Stimulated activated memory B cell treated with anti-CD40 and anti-IgM and Interleukin-4, amounts not matched to agents 10 μg/mL and 1 μg/mL and 100 μg/mL, for 72 hours (primary cell): ENCODE measurements at regions not wholly inside any gene's neighbourhood (a gene's known extent, or its start where the extent isn't known, plus 50 kb on each side); places are given as distances from the start of the nearest gene placed in this dataset.

Source experiments
- ATAC-seq: fragments of 150-1000 bp; cut with Tn5 transposase; 2 replicates; pipeline ENCODE4 v1.10.0; 2021
- H3K27ac Mint-ChIP-seq: one replicate; pipeline ENCODE4 v1.8.0; 2022; ENCODE audit warnings: mild to moderate bottlenecking, mixed read lengths
- H3K27me3 Mint-ChIP-seq: one replicate; pipeline ENCODE4 v1.8.0; 2022; ENCODE audit warnings: mixed read lengths
- H3K36me3 Mint-ChIP-seq: one replicate; pipeline ENCODE4 v1.8.0; 2022; ENCODE audit warnings: mixed read lengths
- H3K4me1 Mint-ChIP-seq: one replicate; pipeline ENCODE4 v1.8.0; 2022; ENCODE audit warnings: mixed read lengths
- H3K4me3 Mint-ChIP-seq: one replicate; pipeline ENCODE4 v1.8.0; 2022; ENCODE audit warnings: mild to moderate bottlenecking, moderate library complexity, mixed read lengths
- H3K9me3 Mint-ChIP-seq: one replicate; pipeline ENCODE4 v1.8.0; 2022; ENCODE audit warnings: mixed read lengths

DNA sequence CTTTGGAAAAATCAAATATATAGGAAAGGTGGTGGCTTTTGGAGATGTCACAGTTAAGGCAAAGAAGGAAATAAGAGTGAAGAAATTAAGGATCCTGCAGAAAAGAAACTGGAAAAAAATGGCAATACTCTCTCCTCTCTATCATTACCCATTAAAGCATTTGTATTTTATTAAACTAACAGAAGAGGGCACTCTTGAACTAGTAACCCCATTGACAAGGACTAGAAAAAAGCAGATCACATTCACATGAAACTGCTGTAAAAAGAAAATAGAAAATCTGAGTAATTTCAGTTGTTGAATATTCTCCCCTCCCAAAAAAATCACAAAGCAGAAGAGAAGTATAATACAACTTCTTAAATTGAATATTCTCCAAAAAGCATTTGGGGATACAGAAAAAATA lies 104.1 kb upstream of the SLC35B3 start:
- Mint-ChIP-seq H3K9me3 (peaks cover 14% of the 10 kb centered on the region), H3K36me3 (no peaks in the 10 kb centered on the region), H3K4me1 (no peaks in the 10 kb centered on the region), H3K27ac (no peak overlapping the region), H3K4me3 (no peak overlapping the region), H3K27me3 (no peaks in the 10 kb centered on the region)
- no peak for ATAC-seq

DNA sequence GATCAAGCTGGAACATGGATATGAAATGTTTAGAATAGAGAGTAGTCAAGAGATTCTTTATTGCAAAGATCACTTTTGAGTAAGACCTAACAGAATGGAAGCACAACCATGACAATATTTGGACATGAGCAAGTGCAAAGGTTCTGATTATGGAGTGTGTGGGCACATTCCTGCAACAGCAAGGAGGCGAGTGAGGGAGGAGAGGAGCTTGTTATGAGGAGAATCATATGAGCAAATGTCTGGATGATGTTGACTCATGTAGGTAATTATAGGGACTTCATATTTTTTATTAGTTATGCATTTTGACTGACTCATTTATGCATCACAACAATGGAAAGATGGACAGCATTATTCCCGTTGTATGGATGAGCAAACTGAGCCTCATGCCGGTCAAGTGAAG lies 100.8 kb upstream of the SLC35B3 start:
- no peak overlapping the region for H3K27ac Mint-ChIP-seq
- ATAC-seq, result no peak

GRCh38 chr6:8535519-8535918 lies 100.2 kb upstream of the SLC35B3 start:
- H3K36me3 Mint-ChIP-seq, result no peaks in the 10 kb centered on the region
- H3K27me3 Mint-ChIP-seq, result no peaks in the 10 kb centered on the region
- ATAC-seq, result no peak
- H3K27ac Mint-ChIP-seq, result no peak overlapping the region
- peaks cover 8% of the 10 kb centered on the region for H3K9me3 Mint-ChIP-seq
- H3K4me1 Mint-ChIP-seq, result no peaks in the 10 kb centered on the region
- H3K4me3 Mint-ChIP-seq, result no peak overlapping the region

More for the DNA sequence above, 100.8 kb upstream of the SLC35B3 start:
- H3K36me3 Mint-ChIP-seq, result no peaks in the 10 kb centered on the region
- H3K27me3 Mint-ChIP-seq, result no peaks in the 10 kb centered on the region
- no peak overlapping the region for H3K4me3 Mint-ChIP-seq
- no peaks in the 10 kb centered on the region for H3K4me1 Mint-ChIP-seq
- H3K9me3 Mint-ChIP-seq, result peaks cover 14% of the 10 kb centered on the region

- no peak overlapping the region for H3K27ac Mint-ChIP-seq
- no peak for ATAC-seq
- no peaks in the 10 kb centered on the region for H3K36me3 Mint-ChIP-seq
- no peaks in the 10 kb centered on the region for H3K4me1 Mint-ChIP-seq
- no peaks in the 10 kb centered on the region for H3K9me3 Mint-ChIP-seq
- H3K27me3 Mint-ChIP-seq, result no peaks in the 10 kb centered on the region
- no peak overlapping the region for H3K4me3 Mint-ChIP-seq
Observed at GRCh38 chr6:8530785-8531435, 95.6 kb upstream of the SLC35B3 start.

- no peaks in the 10 kb centered on the region for H3K27me3 Mint-ChIP-seq
- ATAC-seq, result no peak
- no peak overlapping the region for H3K4me3 Mint-ChIP-seq
- H3K36me3 Mint-ChIP-seq, result no peaks in the 10 kb centered on the region
- no peaks in the 10 kb centered on the region for H3K9me3 Mint-ChIP-seq
- no peak overlapping the region for H3K27ac Mint-ChIP-seq
- H3K4me1 Mint-ChIP-seq, result no peaks in the 10 kb centered on the region
Observed at GRCh38 chr6:8529250-8529649, 93.9 kb upstream of the SLC35B3 start.

GRCh38 chr6:8527818-8528217 lies 92.5 kb upstream of the SLC35B3 start:
- Mint-ChIP-seq H3K4me1 (no peaks in the 10 kb centered on the region), H3K4me3 (no peak overlapping the region), H3K27me3 (no peaks in the 10 kb centered on the region), H3K9me3 (no peaks in the 10 kb centered on the region), H3K27ac (no peak overlapping the region), H3K36me3 (no peaks in the 10 kb centered on the region)
- ATAC-seq, result no peak

- no peak for ATAC-seq
- H3K4me3 Mint-ChIP-seq, result no peak overlapping the region
- no peaks in the 10 kb centered on the region for H3K4me1 Mint-ChIP-seq
- H3K9me3 Mint-ChIP-seq, result peaks cover 4% of the 10 kb centered on the region
- H3K27me3 Mint-ChIP-seq, result no peaks in the 10 kb centered on the region
- no peak overlapping the region for H3K27ac Mint-ChIP-seq
- no peaks in the 10 kb centered on the region for H3K36me3 Mint-ChIP-seq
Observed at GRCh38 chr6:8526624-8527023, 91.3 kb upstream of the SLC35B3 start.

DNA sequence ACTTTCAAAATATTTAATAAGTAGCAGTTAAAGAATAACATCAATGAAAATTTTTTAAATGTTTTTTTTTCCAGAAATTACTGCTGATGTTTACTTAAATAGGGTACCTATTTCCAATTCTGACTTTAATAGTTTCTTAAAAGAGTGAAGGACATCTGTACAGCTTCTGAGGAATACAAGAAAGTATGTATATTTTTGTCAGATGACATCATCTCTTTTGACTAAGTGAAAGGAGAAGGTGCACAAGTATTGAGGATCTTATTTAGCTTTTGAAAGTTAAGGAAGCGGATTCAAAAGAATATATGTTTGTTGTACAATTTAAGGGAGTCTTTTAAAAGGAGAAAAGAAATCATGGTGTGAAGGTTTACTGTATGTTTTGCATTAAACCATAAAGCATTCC lies 90.0 kb upstream of the SLC35B3 start:
- H3K27ac Mint-ChIP-seq, result no peak overlapping the region
- no peaks in the 10 kb centered on the region for H3K36me3 Mint-ChIP-seq
- no peak for ATAC-seq
- H3K4me3 Mint-ChIP-seq, result no peak overlapping the region
- H3K4me1 Mint-ChIP-seq, result no peaks in the 10 kb centered on the region
- H3K27me3 Mint-ChIP-seq, result no peaks in the 10 kb centered on the region
- H3K9me3 Mint-ChIP-seq, result peaks cover 9% of the 10 kb centered on the region

- H3K4me3 Mint-ChIP-seq, result no peak overlapping the region
- no peaks in the 10 kb centered on the region for H3K36me3 Mint-ChIP-seq
- H3K27me3 Mint-ChIP-seq, result no peaks in the 10 kb centered on the region
- no peaks in the 10 kb centered on the region for H3K9me3 Mint-ChIP-seq
- ATAC-seq, result no peak
- no peak overlapping the region for H3K27ac Mint-ChIP-seq
- H3K4me1 Mint-ChIP-seq, result no peaks in the 10 kb centered on the region
Observed at GRCh38 chr6:8513174-8513573, 77.8 kb upstream of the SLC35B3 start.

DNA sequence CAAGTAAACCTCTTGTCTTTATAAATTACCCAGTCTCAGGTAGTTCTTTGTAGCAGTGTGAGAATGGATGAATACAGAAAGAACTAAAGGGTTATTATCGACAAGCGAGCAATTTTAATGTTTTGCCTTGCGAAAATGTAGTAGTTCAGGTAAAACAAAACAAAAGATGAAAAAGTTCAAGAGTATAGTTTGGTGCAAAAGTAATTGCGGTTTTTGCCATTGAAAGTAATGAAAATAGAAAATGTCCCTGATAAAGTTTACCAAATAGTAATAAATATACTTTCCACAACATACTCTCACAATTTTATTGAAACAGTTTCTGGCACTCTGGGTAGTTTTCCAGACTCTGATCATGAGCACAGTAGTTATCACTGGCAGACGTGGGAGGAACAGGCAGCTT lies 71.9 kb upstream of the SLC35B3 start:
- peaks cover 10% of the 10 kb centered on the region for H3K27me3 Mint-ChIP-seq
- no peak for ATAC-seq
- H3K4me1 Mint-ChIP-seq, result no peaks in the 10 kb centered on the region
- no peak overlapping the region for H3K4me3 Mint-ChIP-seq
- no peak overlapping the region for H3K27ac Mint-ChIP-seq
- peaks cover 4% of the 10 kb centered on the region for H3K9me3 Mint-ChIP-seq
- no peaks in the 10 kb centered on the region for H3K36me3 Mint-ChIP-seq

- H3K4me3 Mint-ChIP-seq, result no peak overlapping the region
- peaks cover 4% of the 10 kb centered on the region for H3K9me3 Mint-ChIP-seq
- no peak overlapping the region for H3K27ac Mint-ChIP-seq
- ATAC-seq, result no peak
- peaks cover 10% of the 10 kb centered on the region for H3K27me3 Mint-ChIP-seq
- no peaks in the 10 kb centered on the region for H3K36me3 Mint-ChIP-seq
- H3K4me1 Mint-ChIP-seq, result no peaks in the 10 kb centered on the region
Observed at GRCh38 chr6:8506126-8506525, 70.8 kb upstream of the SLC35B3 start.

- H3K4me3 Mint-ChIP-seq, result no peak overlapping the region
- H3K27me3 Mint-ChIP-seq, result peaks cover 10% of the 10 kb centered on the region
- H3K4me1 Mint-ChIP-seq, result no peaks in the 10 kb centered on the region
- ATAC-seq, result no peak
- H3K27ac Mint-ChIP-seq, result no peak overlapping the region
- no peaks in the 10 kb centered on the region for H3K36me3 Mint-ChIP-seq
- peaks cover 6% of the 10 kb centered on the region for H3K9me3 Mint-ChIP-seq
Observed at GRCh38 chr6:8499540-8499939, 64.2 kb upstream of the SLC35B3 start.

- H3K36me3 Mint-ChIP-seq, result no peaks in the 10 kb centered on the region
- H3K27me3 Mint-ChIP-seq, result no peaks in the 10 kb centered on the region
- no peak for ATAC-seq
Observed at GRCh38 chr6:8494730-8495129, 59.4 kb upstream of the SLC35B3 start.

DNA sequence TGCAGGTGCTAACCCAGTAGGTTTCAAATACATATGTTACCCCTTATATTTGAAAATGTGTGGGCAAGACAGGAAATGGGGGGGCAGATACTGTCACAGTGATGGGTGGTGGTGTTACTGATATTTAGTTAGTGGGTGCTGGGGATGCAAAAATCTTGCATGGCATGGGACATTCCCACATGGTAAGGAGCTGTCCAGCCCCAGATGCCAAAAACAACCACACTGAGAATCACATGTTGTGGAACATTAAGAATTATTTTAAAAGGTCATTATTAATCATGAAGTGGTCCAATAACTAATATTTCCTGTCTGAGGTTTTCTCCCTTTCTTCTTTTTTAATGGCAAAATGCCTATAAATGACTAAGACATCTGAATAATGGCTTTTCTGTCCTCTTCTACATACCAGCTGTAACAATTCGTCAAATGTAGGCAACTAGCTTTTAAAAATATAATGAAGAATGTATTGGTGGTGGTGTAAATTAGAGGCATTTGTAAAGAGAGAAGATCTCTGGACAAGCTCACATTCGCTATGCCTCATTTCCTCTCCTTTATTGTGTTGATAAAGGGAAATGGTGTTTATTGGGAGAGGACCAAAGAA lies 57.3 kb upstream of the SLC35B3 start:
- H3K9me3 Mint-ChIP-seq, result peaks cover 4% of the 10 kb centered on the region
- no peaks in the 10 kb centered on the region for H3K27me3 Mint-ChIP-seq
- H3K4me1 Mint-ChIP-seq, result no peaks in the 10 kb centered on the region
- no peak for ATAC-seq
- H3K4me3 Mint-ChIP-seq, result no peak overlapping the region
- H3K27ac Mint-ChIP-seq, result no peak overlapping the region
- no peaks in the 10 kb centered on the region for H3K36me3 Mint-ChIP-seq

More at GRCh38 chr6:8494730-8495129, 59.4 kb upstream of the SLC35B3 start:
- Mint-ChIP-seq H3K4me1 (no peaks in the 10 kb centered on the region), H3K4me3 (no peak overlapping the region), H3K9me3 (peaks cover 6% of the 10 kb centered on the region), H3K27ac (no peak overlapping the region)
